EL (cell line): ENCODE measurements at regions not wholly inside any gene's neighbourhood (a gene's known extent, or its start where the extent isn't known, plus 50 kb on each side); places are given as distances from the start of the nearest gene placed in this dataset.
A peak's percentile ranks its signal among the peaks of the same experiment; 100 is the strongest.

Source experiments
- DNase-seq: peaks from one replicate; pipeline ENCODE4 v3.0.0-alpha.2; 2016

GRCh38 chr2:172334988-172335387 is 92.4 kb upstream of the ITGA6 start:
- DNase-seq, result no peak

GRCh38 chr2:172335736-172336135 is 91.7 kb upstream of the ITGA6 start:
- no peak for DNase-seq

GRCh38 chr2:172336681-172337080 is 90.7 kb upstream of the ITGA6 start:
- DNase-seq, result peak; percentile 53

GRCh38 chr2:172339371-172340010 is 87.9 kb upstream of the ITGA6 start:
- no peak for DNase-seq

- DNase-seq, result peak; percentile 15
These were observed 87.0 kb upstream of the ITGA6 start for GRCh38 chr2:172340394-172340793.

- DNase-seq, result no peak
These were observed 85.3 kb upstream of the ITGA6 start for GRCh38 chr2:172342078-172342477.

- no peak for DNase-seq
These were observed 84.8 kb upstream of the ITGA6 start for GRCh38 chr2:172342611-172343010.

- DNase-seq, result no peak
These were observed 83.2 kb upstream of the ITGA6 start for GRCh38 chr2:172344159-172344558.

GRCh38 chr2:172345956-172346555 is 81.3 kb upstream of the ITGA6 start:
- DNase-seq, result no peak

- no peak for DNase-seq
These were observed 78.7 kb upstream of the ITGA6 start for GRCh38 chr2:172348555-172349288.

- DNase-seq, result no peak
These were observed 76.4 kb upstream of the ITGA6 start for GRCh38 chr2:172350839-172351479.

GRCh38 chr2:172351586-172351985 is 75.8 kb upstream of the ITGA6 start:
- DNase-seq, result no peak

- DNase-seq, result no peak
These were observed 73.0 kb upstream of the ITGA6 start for GRCh38 chr2:172354347-172354746.

- DNase-seq, result no peak
These were observed 69.9 kb upstream of the ITGA6 start for GRCh38 chr2:172357442-172357841.

GRCh38 chr2:172358691-172359556 is 68.5 kb upstream of the ITGA6 start:
- no peak for DNase-seq

GRCh38 chr2:172361360-172361759 is 66.0 kb upstream of the ITGA6 start:
- no peak for DNase-seq

GRCh38 chr2:172361840-172362239 is 65.5 kb upstream of the ITGA6 start:
- no peak for DNase-seq

- DNase-seq, result no peak
These were observed 63.1 kb upstream of the ITGA6 start for GRCh38 chr2:172364261-172364660.

- DNase-seq, result no peak
These were observed 60.7 kb upstream of the ITGA6 start for GRCh38 chr2:172366596-172367150.

- DNase-seq, result no peak
These were observed 56.4 kb upstream of the ITGA6 start for GRCh38 chr2:172370821-172371455.

GRCh38 chr2:172372436-172372835 is 55.0 kb upstream of the ITGA6 start:
- no peak for DNase-seq

GRCh38 chr2:172373076-172373475 is 54.3 kb upstream of the ITGA6 start:
- DNase-seq, result no peak
